Smooth muscle cell (in vitro differentiated cells): ENCODE measurements at regions not wholly inside any gene's neighbourhood (a gene's known extent, or its start where the extent isn't known, plus 50 kb on each side); places are given as distances from the start of the nearest gene placed in this dataset.

ENCODE experiments used
- DNase-seq: peaks from one replicate; lab custom pipeline; 2025; ENCODE audit not compliant: unreplicated experiment; lab: John Stamatoyannopoulos, UW
- H2AFZ ChIP-seq: fragments of 200-600 bp; sonication (generic); 2 replicates; pipeline ENCODE4 v1.6.0; 2016; ENCODE audit warnings: antibody characterized with exemption, low read depth, mild to moderate bottlenecking
- H3F3A ChIP-seq: fragments of 200-600 bp; sonication (generic); 2 replicates; pipeline ENCODE4 v1.6.0; 2017; ENCODE audit warnings: antibody characterized with exemption, low read depth
- H3K27ac ChIP-seq: fragments of 200-600 bp; sonication (generic); 2 replicates; pipeline ENCODE4 v1.5.1; 2016; ENCODE audit warnings: low read depth, mild to moderate bottlenecking
- H3K27me3 ChIP-seq: fragments of 200-600 bp; sonication (generic); 2 replicates; pipeline ENCODE4 v1.6.1; 2016; ENCODE audit warnings: low read depth, mild to moderate bottlenecking
- H3K36me3 ChIP-seq: fragments of 200-600 bp; sonication (generic); 2 replicates; pipeline ENCODE4 v1.5.1; 2016; ENCODE audit warnings: low read depth
- H3K4me1 ChIP-seq: fragments of 200-600 bp; sonication (generic); 2 replicates; pipeline ENCODE4 v1.5.1; 2016; ENCODE audit warnings: low read depth
- H3K4me2 ChIP-seq: fragments of 200-600 bp; sonication (generic); 2 replicates; pipeline ENCODE4 v1.6.0; 2016; ENCODE audit warnings: mild to moderate bottlenecking
- H3K4me3 ChIP-seq: fragments of 200-600 bp; sonication (generic); 2 replicates; pipeline ENCODE4 v1.5.1; 2016; ENCODE audit warnings: mild to moderate bottlenecking
- H3K79me2 ChIP-seq: fragments of 200-600 bp; sonication (generic); 2 replicates; pipeline ENCODE4 v1.6.0; 2016; ENCODE audit warnings: low read depth, mild to moderate bottlenecking
- H3K9ac ChIP-seq: fragments of 200-600 bp; sonication (generic); 2 replicates; pipeline ENCODE4 v1.6.0; 2016; ENCODE audit warnings: low read depth
- H3K9me3 ChIP-seq: fragments of 200-600 bp; sonication (generic); replicated peaks from 2 replicates; pipeline ENCODE4 v1.5.1; 2016; ENCODE audit warnings: low read depth
- H4K20me1 ChIP-seq: fragments of 200-600 bp; sonication (generic); 2 replicates; pipeline ENCODE4 v1.6.0; 2016; ENCODE audit warnings: low read depth
- WGBS: methylation state at CpG from one replicate; pipeline ENCODE4 v1.1.7; 2016; ENCODE audit warnings: low lambda C conversion rate; 5-methylcytosine and 5-hydroxymethylcytosine counted together
- TF ChIP-seq, protein P1 (sequence below): fragments of 200-600 bp; sonication (generic); IDR thresholded peaks from 2 replicates; pipeline ENCODE4 v1.5.1; 2017; ENCODE audit warnings: borderline replicate concordance, mild to moderate bottlenecking, antibody characterized with exemption; ENCODE audit not compliant: insufficient read depth, poor library complexity, severe bottlenecking

DNA sequence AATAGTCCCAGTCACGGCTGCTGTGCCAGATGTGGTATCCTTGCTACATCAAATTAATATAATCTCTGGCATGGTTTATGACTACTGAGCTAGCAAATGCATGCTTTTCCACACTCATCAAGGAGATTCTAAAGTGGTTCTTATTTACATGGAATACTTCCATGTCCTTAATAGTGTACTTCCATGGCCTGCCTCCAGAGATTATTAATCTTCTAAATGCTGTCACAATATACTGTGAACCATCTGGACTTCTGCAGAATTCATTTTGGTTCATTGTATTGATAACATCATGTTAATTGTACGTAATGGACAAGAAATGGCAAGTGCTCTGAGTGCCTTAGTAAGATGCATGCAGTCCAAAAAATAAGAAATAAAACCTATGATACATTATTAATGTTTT, 230.8 kb downstream of the NUAK1 start:
- H3F3A ChIP-seq, result peaks cover 10% of the 10 kb centered on the region
- no peak overlapping the region for H2AFZ ChIP-seq
- no peak overlapping the region for H3K27ac ChIP-seq
- 93% methylated on average over 2 of the region's 2 CpGs for whole genome bisulfite sequencing
- DNase-seq, result no peak
- TF ChIP-seq, protein P1, sequence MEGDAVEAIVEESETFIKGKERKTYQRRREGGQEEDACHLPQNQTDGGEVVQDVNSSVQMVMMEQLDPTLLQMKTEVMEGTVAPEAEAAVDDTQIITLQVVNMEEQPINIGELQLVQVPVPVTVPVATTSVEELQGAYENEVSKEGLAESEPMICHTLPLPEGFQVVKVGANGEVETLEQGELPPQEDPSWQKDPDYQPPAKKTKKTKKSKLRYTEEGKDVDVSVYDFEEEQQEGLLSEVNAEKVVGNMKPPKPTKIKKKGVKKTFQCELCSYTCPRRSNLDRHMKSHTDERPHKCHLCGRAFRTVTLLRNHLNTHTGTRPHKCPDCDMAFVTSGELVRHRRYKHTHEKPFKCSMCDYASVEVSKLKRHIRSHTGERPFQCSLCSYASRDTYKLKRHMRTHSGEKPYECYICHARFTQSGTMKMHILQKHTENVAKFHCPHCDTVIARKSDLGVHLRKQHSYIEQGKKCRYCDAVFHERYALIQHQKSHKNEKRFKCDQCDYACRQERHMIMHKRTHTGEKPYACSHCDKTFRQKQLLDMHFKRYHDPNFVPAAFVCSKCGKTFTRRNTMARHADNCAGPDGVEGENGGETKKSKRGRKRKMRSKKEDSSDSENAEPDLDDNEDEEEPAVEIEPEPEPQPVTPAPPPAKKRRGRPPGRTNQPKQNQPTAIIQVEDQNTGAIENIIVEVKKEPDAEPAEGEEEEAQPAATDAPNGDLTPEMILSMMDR, result no peak
- H3K4me1 ChIP-seq, result no peaks in the 10 kb centered on the region
- no peak overlapping the region for H3K4me2 ChIP-seq
- H3K79me2 ChIP-seq, result no peaks in the 10 kb centered on the region
- no peak overlapping the region for H3K4me3 ChIP-seq
- no peaks in the 10 kb centered on the region for H3K36me3 ChIP-seq
- H3K9ac ChIP-seq, result no peak overlapping the region
- H4K20me1 ChIP-seq, result no peaks in the 10 kb centered on the region
- H3K27me3 ChIP-seq, result no peaks in the 10 kb centered on the region
- H3K9me3 ChIP-seq, result no peaks in the 10 kb centered on the region

DNA sequence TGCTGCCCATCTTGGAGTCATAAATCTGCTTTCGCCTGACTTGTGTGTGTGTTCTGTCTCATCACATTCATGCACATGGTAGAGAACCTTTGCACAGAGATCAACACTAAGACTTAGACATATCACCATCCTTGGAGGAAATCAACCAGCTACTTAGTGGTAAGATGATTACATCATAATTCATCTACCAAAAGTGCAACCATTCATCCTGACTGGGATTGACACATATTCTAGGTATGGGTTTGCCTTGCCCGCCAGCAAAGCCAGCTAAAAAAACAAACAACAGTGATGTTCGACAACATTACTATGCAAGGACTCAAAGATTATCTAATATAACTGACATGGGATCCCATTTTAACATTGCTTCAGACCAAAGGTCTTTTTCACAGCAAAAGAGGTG, 228.7 kb downstream of the NUAK1 start:
- no peak overlapping the region for H3K9ac ChIP-seq
- H3F3A ChIP-seq, result peaks cover 6% of the 10 kb centered on the region
- H4K20me1 ChIP-seq, result no peaks in the 10 kb centered on the region
- WGBS, result 98% methylated on average over 3 of the region's 3 CpGs
- H3K27ac ChIP-seq, result no peak overlapping the region
- H3K4me3 ChIP-seq, result no peak overlapping the region
- no peaks in the 10 kb centered on the region for H3K9me3 ChIP-seq
- TF ChIP-seq, protein P1, result no peak
- no peak overlapping the region for H2AFZ ChIP-seq
- H3K27me3 ChIP-seq, result no peaks in the 10 kb centered on the region
- DNase-seq, result no peak
- no peak overlapping the region for H3K4me2 ChIP-seq
- H3K36me3 ChIP-seq, result no peaks in the 10 kb centered on the region
- H3K4me1 ChIP-seq, result no peaks in the 10 kb centered on the region
- no peaks in the 10 kb centered on the region for H3K79me2 ChIP-seq

DNA sequence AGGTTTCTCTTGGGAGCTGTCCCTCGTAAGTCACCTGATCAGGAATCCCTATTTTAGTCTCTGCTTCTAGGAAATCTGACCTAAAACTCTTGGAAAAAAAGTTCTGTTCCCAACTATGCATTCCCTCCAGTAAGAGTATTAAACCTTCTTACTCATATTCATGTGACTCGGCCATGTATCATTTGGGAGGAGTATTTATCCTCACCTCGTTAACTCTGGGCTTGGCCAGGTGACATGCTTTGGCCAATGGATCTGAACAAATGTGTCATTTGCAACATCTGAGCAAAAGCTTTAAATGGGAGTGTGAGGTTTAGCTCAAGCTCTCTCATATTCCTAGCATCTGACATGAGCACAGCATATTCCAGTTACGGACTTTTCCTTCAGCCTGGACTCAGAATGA, 226.8 kb downstream of the NUAK1 start:
- 91% methylated on average over 4 of the region's 4 CpGs for WGBS

More for the DNA sequence above, 226.8 kb downstream of the NUAK1 start:
- no peaks in the 10 kb centered on the region for H3F3A ChIP-seq
- H3K4me3 ChIP-seq, result no peak overlapping the region
- no peak overlapping the region for H3K27ac ChIP-seq
- H3K36me3 ChIP-seq, result no peaks in the 10 kb centered on the region
- H3K9ac ChIP-seq, result no peak overlapping the region
- no peaks in the 10 kb centered on the region for H3K79me2 ChIP-seq
- no peak overlapping the region for H3K4me2 ChIP-seq
- no peaks in the 10 kb centered on the region for H3K4me1 ChIP-seq
- no peaks in the 10 kb centered on the region for H3K27me3 ChIP-seq
- H2AFZ ChIP-seq, result no peak overlapping the region
- TF ChIP-seq, protein P1, result no peak
- H3K9me3 ChIP-seq, result no peaks in the 10 kb centered on the region
- no peaks in the 10 kb centered on the region for H4K20me1 ChIP-seq
- no peak for DNase-seq
